Endothelial cell of umbilical vein (primary cell): ENCODE measurements at regions not wholly inside any gene's neighbourhood (a gene's known extent, or its start where the extent isn't known, plus 50 kb on each side); places are given as distances from the start of the nearest gene placed in this dataset.

Experiments used
- EZH2 ChIP-seq: IDR thresholded peaks from 2 replicates; pipeline ENCODE4 v1.6.1; 2012; ENCODE audit warnings: borderline replicate concordance, low read depth, mild to moderate bottlenecking, moderate library complexity, low read length, inconsistent platforms; ENCODE audit not compliant: severe bottlenecking
- MYC ChIP-seq: IDR thresholded peaks from one replicate; pipeline ENCODE4 v1.6.1; 2011; ENCODE audit warnings: mild to moderate bottlenecking, low read depth, low read length
- POLR2A ChIP-seq: IDR thresholded peaks from 2 replicates; pipeline ENCODE4 v1.6.1; 2012; ENCODE audit warnings: low read depth, mild to moderate bottlenecking, control low read depth, low read length
- TF ChIP-seq, protein P1 (sequence below), 2 donors: IDR thresholded peaks; 1 replicate in 1 of 2; 2 replicates in 1 of 2; pipeline ENCODE4 v1.5.1; 2011; ENCODE audit warnings: low read length in 2 of 2, mild to moderate bottlenecking in 2 of 2, moderate library complexity in 2 of 2, control low read depth in 1 of 2, inconsistent platforms in 1 of 2, low read depth in 1 of 2; ENCODE audit not compliant: insufficient read depth in 1 of 2; ENCODE audit errors: extremely low read depth in 1 of 2

DNA sequence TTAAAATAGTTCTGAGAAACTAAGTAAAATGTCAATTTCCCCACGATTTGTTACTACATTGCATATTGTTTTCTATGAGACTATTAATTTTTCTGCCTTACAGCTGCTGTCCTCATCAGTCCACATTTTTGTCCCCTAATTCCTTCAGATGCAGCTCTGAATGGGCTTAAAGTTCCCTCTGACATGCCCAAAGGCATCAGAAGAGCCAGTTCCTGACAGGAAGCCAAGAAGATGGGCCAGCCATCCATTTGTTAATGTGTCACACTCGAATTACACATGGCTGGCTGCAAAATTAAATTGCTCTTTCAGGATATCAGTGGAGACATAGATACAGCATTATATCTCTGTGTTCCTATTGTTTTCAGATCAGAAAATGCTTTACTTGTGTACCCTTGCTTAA is 1223.0 kb downstream of the EPHA7 start:
- TF ChIP-seq, protein P1, sequence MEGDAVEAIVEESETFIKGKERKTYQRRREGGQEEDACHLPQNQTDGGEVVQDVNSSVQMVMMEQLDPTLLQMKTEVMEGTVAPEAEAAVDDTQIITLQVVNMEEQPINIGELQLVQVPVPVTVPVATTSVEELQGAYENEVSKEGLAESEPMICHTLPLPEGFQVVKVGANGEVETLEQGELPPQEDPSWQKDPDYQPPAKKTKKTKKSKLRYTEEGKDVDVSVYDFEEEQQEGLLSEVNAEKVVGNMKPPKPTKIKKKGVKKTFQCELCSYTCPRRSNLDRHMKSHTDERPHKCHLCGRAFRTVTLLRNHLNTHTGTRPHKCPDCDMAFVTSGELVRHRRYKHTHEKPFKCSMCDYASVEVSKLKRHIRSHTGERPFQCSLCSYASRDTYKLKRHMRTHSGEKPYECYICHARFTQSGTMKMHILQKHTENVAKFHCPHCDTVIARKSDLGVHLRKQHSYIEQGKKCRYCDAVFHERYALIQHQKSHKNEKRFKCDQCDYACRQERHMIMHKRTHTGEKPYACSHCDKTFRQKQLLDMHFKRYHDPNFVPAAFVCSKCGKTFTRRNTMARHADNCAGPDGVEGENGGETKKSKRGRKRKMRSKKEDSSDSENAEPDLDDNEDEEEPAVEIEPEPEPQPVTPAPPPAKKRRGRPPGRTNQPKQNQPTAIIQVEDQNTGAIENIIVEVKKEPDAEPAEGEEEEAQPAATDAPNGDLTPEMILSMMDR (IDR thresholded peaks at IDR 0.05; ENCODE audit: extremely low read depth in 1 of 2, insufficient read depth in 1 of 2, low read depth in 1 of 2, low read length in 2 of 2) = no peak
- TF ChIP-seq EZH2 (no peak), MYC (no peak), POLR2A (no peak)
